Astrocyte (in vitro differentiated cells and primary cell): ENCODE measurements at regions not wholly inside any gene's neighbourhood (a gene's known extent, or its start where the extent isn't known, plus 50 kb on each side); places are given as distances from the start of the nearest gene placed in this dataset.

Experiments used
- DNase-seq: peaks from one replicate; pipeline ENCODE4 v3.0.0-alpha.2; 2010; ENCODE audit warnings: low read depth
- FAIRE-seq: peaks from 2 replicates; lab custom pipeline; 2011; peaks lifted over from hg19 to GRCh38; lab: Jason Lieb, UNC
- H2AFZ ChIP-seq: 2 replicates; pipeline ENCODE4 v1.6.0; 2012; ENCODE audit warnings: low read depth, low read length, inconsistent platforms
- H3K27ac ChIP-seq: 2 replicates; pipeline ENCODE4 v1.5.1; 2011; ENCODE audit warnings: low read depth, low read length, inconsistent platforms
- H3K27me3 ChIP-seq: 2 replicates; pipeline ENCODE4 v1.6.0; 2011; ENCODE audit warnings: low read length, inconsistent platforms; ENCODE audit not compliant: insufficient read depth
- H3K36me3 ChIP-seq: 2 replicates; pipeline ENCODE4 v1.5.1; 2011; ENCODE audit warnings: low read length, inconsistent platforms; ENCODE audit not compliant: insufficient read depth
- H3K4me1 ChIP-seq: 2 replicates; pipeline ENCODE4 v1.5.1; 2011; ENCODE audit warnings: low read length, inconsistent platforms; ENCODE audit not compliant: insufficient read depth
- H3K4me2 ChIP-seq: 2 replicates; pipeline ENCODE4 v1.6.0; 2012; ENCODE audit warnings: low read length, inconsistent platforms
- H3K4me3 ChIP-seq: 2 replicates; pipeline ENCODE4 v1.5.1; 2011; ENCODE audit warnings: low read depth, mild to moderate bottlenecking, low read length, inconsistent platforms; ENCODE audit not compliant: insufficient read depth
- H3K79me2 ChIP-seq: 2 replicates; pipeline ENCODE4 v1.6.0; 2012; ENCODE audit warnings: mild to moderate bottlenecking, low read length, inconsistent platforms; ENCODE audit not compliant: insufficient read depth
- H3K9ac ChIP-seq: 2 replicates; pipeline ENCODE4 v1.6.0; 2012; ENCODE audit warnings: mild to moderate bottlenecking, low read length, inconsistent platforms
- H3K9me3 ChIP-seq: 2 replicates; pipeline ENCODE4 v1.5.1; 2012; ENCODE audit warnings: low read depth, mild to moderate bottlenecking, low read length, inconsistent platforms; ENCODE audit not compliant: insufficient read depth
- H4K20me1 ChIP-seq: 2 replicates; pipeline ENCODE4 v1.6.0; 2012; ENCODE audit warnings: low read length, inconsistent platforms; ENCODE audit not compliant: insufficient read depth
- H3K27ac Mint-ChIP-seq: one replicate; pipeline ENCODE4 v1.8.0; 2021; ENCODE audit warnings: mild to moderate bottlenecking, mixed read lengths; ENCODE audit not compliant: unreplicated experiment
- H3K27me3 Mint-ChIP-seq: one replicate; pipeline ENCODE4 v1.8.0; 2021; ENCODE audit warnings: low read depth, mixed read lengths; ENCODE audit not compliant: unreplicated experiment
- H3K36me3 Mint-ChIP-seq: one replicate; pipeline ENCODE4 v1.8.0; 2021; ENCODE audit warnings: low read depth, mixed read lengths; ENCODE audit not compliant: unreplicated experiment
- H3K4me1 Mint-ChIP-seq: one replicate; pipeline ENCODE4 v1.8.0; 2021; ENCODE audit warnings: low read depth, mixed read lengths; ENCODE audit not compliant: unreplicated experiment
- H3K4me3 Mint-ChIP-seq: one replicate; pipeline ENCODE4 v1.8.0; 2021; ENCODE audit warnings: mild to moderate bottlenecking, moderate library complexity, mixed read lengths; ENCODE audit not compliant: unreplicated experiment
- H3K9me3 Mint-ChIP-seq: one replicate; pipeline ENCODE4 v1.8.0; 2021; ENCODE audit warnings: mild to moderate bottlenecking, mixed read lengths; ENCODE audit not compliant: unreplicated experiment
- EZH2 ChIP-seq: IDR thresholded peaks from 2 replicates; pipeline ENCODE4 v1.6.1; 2012; ENCODE audit warnings: mild to moderate bottlenecking, low read length, inconsistent platforms; ENCODE audit not compliant: insufficient read depth
- TF ChIP-seq, protein P1 (sequence below): IDR thresholded peaks from 2 replicates; pipeline ENCODE4 v1.5.1; 2011; ENCODE audit warnings: low read depth, mild to moderate bottlenecking, inconsistent platforms, low read length, moderate library complexity; ENCODE audit not compliant: insufficient read depth

DNA sequence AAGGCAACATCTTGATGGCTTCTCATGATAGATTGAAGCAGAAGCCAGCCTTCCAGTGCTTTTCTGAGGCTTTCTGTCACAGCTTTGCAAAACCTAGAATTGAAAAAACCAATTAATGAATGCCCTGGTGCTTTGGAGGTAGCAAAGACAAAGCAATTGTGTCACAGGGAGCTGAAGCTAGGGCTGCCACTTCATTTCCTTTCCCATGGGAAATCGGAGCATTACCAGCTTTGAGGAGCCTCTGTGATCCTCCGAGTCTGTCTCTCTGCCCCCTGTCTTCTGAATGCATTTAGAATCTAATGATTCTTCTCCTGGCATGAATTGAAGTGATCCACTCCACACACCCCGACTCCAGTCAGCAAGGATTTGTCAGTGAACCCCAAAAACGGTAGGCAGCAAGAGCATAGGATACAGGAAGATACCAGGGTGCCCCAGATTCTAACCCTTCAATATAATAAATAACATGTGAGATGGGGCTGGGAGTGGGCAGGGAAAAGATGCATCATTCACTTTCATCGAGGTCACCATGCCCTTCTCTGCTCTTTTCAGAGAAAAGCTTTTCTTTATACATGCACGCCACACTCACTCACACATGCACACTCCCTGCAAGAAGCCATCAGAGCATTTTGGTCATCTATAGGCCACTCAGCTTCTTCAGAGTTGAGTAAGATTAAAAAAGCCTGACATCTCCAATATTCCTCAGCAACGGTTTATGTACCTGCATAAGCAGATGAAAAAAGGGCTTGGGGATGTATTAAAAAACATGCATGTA, 247.7 kb upstream of the ZNF462 start:
- H3K4me1 ChIP-seq, result no peaks in the 10 kb centered on the region
- no peak for FAIRE-seq
- no peak for DNase-seq

DNA sequence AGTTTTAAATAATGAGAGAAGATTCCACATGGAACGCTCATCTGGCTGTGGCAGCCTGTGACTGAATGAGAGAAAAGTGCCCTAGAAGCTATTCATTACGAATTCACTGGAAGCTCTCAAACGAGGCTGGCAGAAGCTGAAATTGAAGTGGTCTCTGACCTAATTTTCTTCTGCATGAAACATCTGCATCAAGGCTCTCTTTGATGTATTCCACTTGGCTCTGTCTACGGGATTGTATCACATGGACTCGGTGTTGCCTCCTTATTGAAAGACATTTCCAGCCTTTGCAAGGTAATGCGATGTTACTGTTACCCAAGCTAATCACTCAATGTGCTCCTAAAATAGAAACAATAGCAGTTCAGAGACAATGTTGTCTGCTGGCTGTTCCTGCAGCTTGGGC, 246.9 kb upstream of the ZNF462 start:
- H3K9ac ChIP-seq, result no peak overlapping the region
- no peaks in the 10 kb centered on the region for H4K20me1 ChIP-seq
- H3K79me2 ChIP-seq, result no peaks in the 10 kb centered on the region
- no peak overlapping the region for H2AFZ ChIP-seq
- H3K4me2 ChIP-seq, result no peak overlapping the region
- Mint-ChIP-seq H3K27me3 (no peaks in the 10 kb centered on the region), H3K9me3 (peaks cover 5% of the 10 kb centered on the region), H3K4me3 (no peak overlapping the region), H3K36me3 (no peaks in the 10 kb centered on the region), H3K27ac (peak overlapping the region; percentile 54), H3K4me1 (peaks cover 49% of the 10 kb centered on the region)
- H3K9me3 ChIP-seq, result no peaks in the 10 kb centered on the region
- no peaks in the 10 kb centered on the region for H3K36me3 ChIP-seq
- no peaks in the 10 kb centered on the region for H3K4me1 ChIP-seq
- H3K27ac ChIP-seq, result no peak overlapping the region
- DNase-seq (no peak), FAIRE-seq (no peak)
- H3K4me3 ChIP-seq, result no peak overlapping the region
- no peaks in the 10 kb centered on the region for H3K27me3 ChIP-seq
- no peak for TF ChIP-seq EZH2
- TF ChIP-seq, protein P1, sequence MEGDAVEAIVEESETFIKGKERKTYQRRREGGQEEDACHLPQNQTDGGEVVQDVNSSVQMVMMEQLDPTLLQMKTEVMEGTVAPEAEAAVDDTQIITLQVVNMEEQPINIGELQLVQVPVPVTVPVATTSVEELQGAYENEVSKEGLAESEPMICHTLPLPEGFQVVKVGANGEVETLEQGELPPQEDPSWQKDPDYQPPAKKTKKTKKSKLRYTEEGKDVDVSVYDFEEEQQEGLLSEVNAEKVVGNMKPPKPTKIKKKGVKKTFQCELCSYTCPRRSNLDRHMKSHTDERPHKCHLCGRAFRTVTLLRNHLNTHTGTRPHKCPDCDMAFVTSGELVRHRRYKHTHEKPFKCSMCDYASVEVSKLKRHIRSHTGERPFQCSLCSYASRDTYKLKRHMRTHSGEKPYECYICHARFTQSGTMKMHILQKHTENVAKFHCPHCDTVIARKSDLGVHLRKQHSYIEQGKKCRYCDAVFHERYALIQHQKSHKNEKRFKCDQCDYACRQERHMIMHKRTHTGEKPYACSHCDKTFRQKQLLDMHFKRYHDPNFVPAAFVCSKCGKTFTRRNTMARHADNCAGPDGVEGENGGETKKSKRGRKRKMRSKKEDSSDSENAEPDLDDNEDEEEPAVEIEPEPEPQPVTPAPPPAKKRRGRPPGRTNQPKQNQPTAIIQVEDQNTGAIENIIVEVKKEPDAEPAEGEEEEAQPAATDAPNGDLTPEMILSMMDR, result no peak

More for the DNA sequence above, 247.7 kb upstream of the ZNF462 start:
- peaks cover 5% of the 10 kb centered on the region for H3K9me3 Mint-ChIP-seq
- peaks cover 41% of the 10 kb centered on the region for H3K4me1 Mint-ChIP-seq
- no peak overlapping the region for H3K4me2 ChIP-seq
- no peak overlapping the region for H3K27ac ChIP-seq
- H3K4me3 ChIP-seq, result no peak overlapping the region
- H3K4me3 Mint-ChIP-seq, result no peak overlapping the region
- H3K27me3 Mint-ChIP-seq, result no peaks in the 10 kb centered on the region
- H3K9ac ChIP-seq, result no peak overlapping the region
- H3K36me3 ChIP-seq, result no peaks in the 10 kb centered on the region
- H4K20me1 ChIP-seq, result no peaks in the 10 kb centered on the region
- H3K9me3 ChIP-seq, result no peaks in the 10 kb centered on the region
- H3K27ac Mint-ChIP-seq, result no peak overlapping the region
- H3K36me3 Mint-ChIP-seq, result no peaks in the 10 kb centered on the region
- TF ChIP-seq, protein P1, result no peak
- no peak for TF ChIP-seq EZH2
- no peaks in the 10 kb centered on the region for H3K79me2 ChIP-seq
- H3K27me3 ChIP-seq, result no peaks in the 10 kb centered on the region
- H2AFZ ChIP-seq, result no peak overlapping the region

DNA sequence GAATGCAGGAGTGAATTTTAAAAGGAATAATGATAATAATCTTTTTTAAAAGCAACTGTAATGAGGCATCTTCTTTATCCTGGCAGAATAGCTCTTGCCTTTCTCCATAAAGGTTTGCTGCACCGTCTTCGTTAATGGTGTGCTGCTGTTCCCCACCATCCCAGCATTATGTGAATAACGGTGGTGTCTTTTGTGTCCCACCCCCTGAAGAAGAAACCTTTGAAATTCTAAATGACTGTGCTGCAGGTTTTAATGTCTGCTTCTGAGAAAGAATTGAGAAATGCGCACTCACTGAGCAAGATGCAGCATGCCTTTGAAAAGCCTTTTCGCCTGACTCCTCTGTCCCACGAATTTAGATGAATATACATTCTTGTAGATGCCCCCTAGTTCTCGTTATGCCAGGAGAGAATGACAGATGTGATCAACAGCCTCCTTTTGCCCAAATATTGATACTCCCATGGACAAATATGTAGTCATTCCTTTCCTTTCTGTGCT, 246.1 kb upstream of the ZNF462 start:
- no peaks in the 10 kb centered on the region for H4K20me1 ChIP-seq
- H3K79me2 ChIP-seq, result no peaks in the 10 kb centered on the region
- H2AFZ ChIP-seq, result no peak overlapping the region
- Mint-ChIP-seq H3K27me3 (no peaks in the 10 kb centered on the region), H3K9me3 (peaks cover 3% of the 10 kb centered on the region), H3K36me3 (no peaks in the 10 kb centered on the region), H3K27ac (peak overlapping the region; percentile 50), H3K4me1 (peaks cover 56% of the 10 kb centered on the region), H3K4me3 (no peak overlapping the region)
- no peak overlapping the region for H3K9ac ChIP-seq
- H3K27ac ChIP-seq, result no peak overlapping the region
- no peaks in the 10 kb centered on the region for H3K27me3 ChIP-seq
- H3K36me3 ChIP-seq, result no peaks in the 10 kb centered on the region
- no peak overlapping the region for H3K4me2 ChIP-seq
- H3K9me3 ChIP-seq, result no peaks in the 10 kb centered on the region
- H3K4me1 ChIP-seq, result no peaks in the 10 kb centered on the region
- H3K4me3 ChIP-seq, result no peak overlapping the region
- FAIRE-seq, result no peak
- no peak for DNase-seq
- TF ChIP-seq, protein P1, result no peak
- no peak for TF ChIP-seq EZH2
